IMR-90 (cell line): ENCODE measurements at regions not wholly inside any gene's neighbourhood (a gene's known extent, or its start where the extent isn't known, plus 50 kb on each side); places are given as distances from the start of the nearest gene placed in this dataset.

Experiments used
- ATAC-seq: fragments of 200-7000 bp; cut with Tn5 transposase; 2 replicates; pipeline ENCODE4 v1.9.1; 2020; ENCODE audit warnings: low read depth, mild to moderate bottlenecking, moderate library complexity
- BruUV-seq: library from RNA; stranded (reverse); fragments of 400-500 nt; replicated peaks from 2 replicates; lab custom pipeline; 2021; lab: Mats Ljungman, UMichigan
- CTCF ChIA-PET: fragments of 300-600 bp; formaldehyde crosslinking; extraction: SDS; loops from one replicate; lab custom pipeline; 2021; ENCODE audit warnings: antibody characterized with exemption; lab: Yijun Ruan, JAX
- POLR2A ChIA-PET: fragments of 300-600 bp; sonication (Branson Sonifier 250); formaldehyde crosslinking; loops from one replicate; lab custom pipeline; 2022; ENCODE audit warnings: antibody characterized with exemption; ENCODE audit not compliant: unreplicated experiment; lab: Charles Lee
- DNase-seq: peaks from one replicate; pipeline ENCODE4 v3.0.0; 2013
- H2AFZ ChIP-seq: replicated peaks from 2 replicates; pipeline ENCODE3; 2013; ENCODE audit warnings: low read length, mild to moderate bottlenecking; ENCODE audit not compliant: poor library complexity
- H2AK5ac ChIP-seq: 2 replicates; pipeline ENCODE4 v1.6.1; 2013; ENCODE audit warnings: low read depth, low read length, inconsistent platforms
- H2AK9ac ChIP-seq: replicated peaks from 2 replicates; pipeline ENCODE3; 2013; ENCODE audit warnings: mild to moderate bottlenecking, low read depth, low read length, moderate library complexity; ENCODE audit not compliant: poor library complexity
- H2BK120ac ChIP-seq: 2 replicates; pipeline ENCODE4 v1.6.1; 2013; ENCODE audit warnings: low read depth, low read length, inconsistent platforms
- H2BK15ac ChIP-seq: 3 replicates; pipeline ENCODE4 v1.6.1; 2013; ENCODE audit warnings: low read depth, low read length, inconsistent platforms
- H2BK20ac ChIP-seq: 2 replicates; pipeline ENCODE4 v1.6.1; 2013; ENCODE audit warnings: low read depth, mild to moderate bottlenecking, inconsistent platforms, low read length, moderate library complexity
- H2BK5ac ChIP-seq: 2 replicates; pipeline ENCODE4 v1.6.1; 2013; ENCODE audit warnings: mild to moderate bottlenecking, low read depth, low read length, inconsistent platforms; ENCODE audit not compliant: poor library complexity, severe bottlenecking
- H3K14ac ChIP-seq: replicated peaks from 2 replicates; pipeline ENCODE4 v1.6.1; 2013; ENCODE audit warnings: low read depth, low read length, inconsistent platforms
- H3K18ac ChIP-seq: 2 replicates; pipeline ENCODE4 v1.6.1; 2013; ENCODE audit warnings: low read depth, low read length, control low read depth
- H3K23ac ChIP-seq: 2 replicates; pipeline ENCODE4 v1.6.1; 2013; ENCODE audit warnings: low read depth, low read length, inconsistent platforms
- H3K27ac ChIP-seq: 2 replicates; pipeline ENCODE4 v1.5.1; 2013; ENCODE audit warnings: mild to moderate bottlenecking, control low read depth, low read length; ENCODE audit not compliant: insufficient read depth
- H3K27me3 ChIP-seq: 2 replicates; pipeline ENCODE4 v1.6.1; 2013; ENCODE audit warnings: low read length; ENCODE audit not compliant: control insufficient read depth, insufficient read depth
- H3K36me3 ChIP-seq: 2 replicates; pipeline ENCODE4 v1.6.1; 2013; ENCODE audit warnings: low read length, mixed read lengths; ENCODE audit not compliant: control insufficient read depth, insufficient read depth
- H3K4ac ChIP-seq: 2 replicates; pipeline ENCODE4 v1.6.1; 2013; ENCODE audit warnings: low read depth, low read length, inconsistent platforms
- H3K4me1 ChIP-seq: 2 replicates; pipeline ENCODE4 v1.6.1; 2013; ENCODE audit warnings: low read length, mixed read lengths; ENCODE audit not compliant: control insufficient read depth, insufficient read depth
- H3K4me2 ChIP-seq: 2 replicates; pipeline ENCODE4 v1.6.1; 2013; ENCODE audit warnings: low read depth, mild to moderate bottlenecking, control low read depth, low read length, moderate library complexity
- H3K4me3 ChIP-seq: 2 replicates; pipeline ENCODE4 v1.5.1; 2013; ENCODE audit warnings: low read depth, mild to moderate bottlenecking, control low read depth, low read length, moderate library complexity; ENCODE audit not compliant: insufficient read depth
- H3K56ac ChIP-seq: 2 replicates; pipeline ENCODE4 v1.6.1; 2013; ENCODE audit warnings: low read length, inconsistent platforms; ENCODE audit not compliant: insufficient read depth; ENCODE audit errors: extremely low read depth
- H3K79me1 ChIP-seq, 2 experiments: 2 replicates each; pipeline ENCODE4 v1.6.1; 2013; ENCODE audit warnings: low read length in 2 of 2, inconsistent platforms in 1 of 2, low read depth in 1 of 2
- H3K9ac ChIP-seq: 2 replicates; pipeline ENCODE4 v1.6.1; 2013; ENCODE audit warnings: low read depth, low read length, control low read depth
- H3K9me1 ChIP-seq: 2 replicates; pipeline ENCODE4 v1.6.1; 2013; ENCODE audit warnings: low read length, inconsistent platforms; ENCODE audit not compliant: insufficient read depth
- H3K9me3 ChIP-seq: 2 replicates; pipeline ENCODE4 v1.6.1; 2013; ENCODE audit warnings: low read length; ENCODE audit not compliant: control insufficient read depth, insufficient read depth
- H4K20me1 ChIP-seq: 2 replicates; pipeline ENCODE4 v1.6.1; 2013; ENCODE audit warnings: low read length, inconsistent platforms; ENCODE audit not compliant: insufficient read depth
- H4K5ac ChIP-seq: 2 replicates; pipeline ENCODE4 v1.6.1; 2013; ENCODE audit warnings: mild to moderate bottlenecking, low read depth, low read length, control low read depth
- H4K8ac ChIP-seq, 2 experiments: 2 replicates each; pipeline ENCODE4 v1.6.1; 2013; ENCODE audit warnings: low read depth in 2 of 2, low read length in 2 of 2, control low read depth in 1 of 2, inconsistent platforms in 1 of 2
- H4K91ac ChIP-seq: 2 replicates; pipeline ENCODE4 v1.6.1; 2013; ENCODE audit warnings: low read depth, low read length, inconsistent platforms; ENCODE audit not compliant: insufficient read depth
- BHLHE40 ChIP-seq: fragments of 150-350 bp; IDR thresholded peaks from 2 replicates; pipeline ENCODE4 v1.6.1; 2016; ENCODE audit warnings: mild to moderate bottlenecking, low read depth, low read length
- CEBPB ChIP-seq: IDR thresholded peaks from 2 replicates; pipeline ENCODE4 v1.6.1; 2012; ENCODE audit warnings: low read depth, low read length, improper control_type of control experiment
- CHD1 ChIP-seq: IDR thresholded peaks from 2 replicates; pipeline ENCODE4 v1.6.1; 2012; ENCODE audit warnings: low read depth, low read length, improper control_type of control experiment
- CTCF ChIP-seq: conservative IDR thresholded peaks from 2 replicates; pipeline ENCODE4 v1.5.1; 2012; ENCODE audit warnings: mild to moderate bottlenecking, low read depth, low read length, improper control_type of control experiment
- FOS ChIP-seq: fragments of 150-350 bp; IDR thresholded peaks from 2 replicates; pipeline ENCODE4 v1.6.1; 2016; ENCODE audit warnings: low read depth, low read length
- MAFK ChIP-seq: IDR thresholded peaks from 2 replicates; pipeline ENCODE4 v1.6.1; 2012; ENCODE audit warnings: low read depth, low read length, improper control_type of control experiment
- MAZ ChIP-seq: IDR thresholded peaks from 2 replicates; pipeline ENCODE4 v1.6.1; 2012; ENCODE audit warnings: low read depth, mild to moderate bottlenecking, low read length, improper control_type of control experiment, moderate library complexity, borderline replicate concordance
- MXI1 ChIP-seq: IDR thresholded peaks from 2 replicates; pipeline ENCODE4 v1.6.1; 2012; ENCODE audit warnings: low read depth, mild to moderate bottlenecking, low read length, moderate library complexity, borderline replicate concordance
- NFE2L2 ChIP-seq: fragments of 150-350 bp; IDR thresholded peaks from 2 replicates; pipeline ENCODE4 v1.6.1; 2016; ENCODE audit warnings: low read depth, mild to moderate bottlenecking, low read length
- POLR2A ChIP-seq: IDR thresholded peaks from 2 replicates; pipeline ENCODE4 v1.6.1; 2012; ENCODE audit warnings: mild to moderate bottlenecking, low read depth, low read length
- RAD21 ChIP-seq: IDR thresholded peaks from 2 replicates; pipeline ENCODE4 v1.6.1; 2012; ENCODE audit warnings: low read length, improper control_type of control experiment
- RCOR1 ChIP-seq: IDR thresholded peaks from 2 replicates; pipeline ENCODE4 v1.6.1; 2012; ENCODE audit warnings: mild to moderate bottlenecking, low read length, improper control_type of control experiment; ENCODE audit not compliant: insufficient replicate concordance
- RFX5 ChIP-seq: IDR thresholded peaks from 2 replicates; pipeline ENCODE4 v1.8.0; 2012; ENCODE audit warnings: low read depth, mild to moderate bottlenecking, low read length, moderate library complexity
- SMC3 ChIP-seq: fragments of 150-350 bp; IDR thresholded peaks from 2 replicates; pipeline ENCODE4 v1.6.1; 2016; ENCODE audit warnings: low read depth, mild to moderate bottlenecking, antibody characterized with exemption, low read length, moderate library complexity
- USF2 ChIP-seq: fragments of 150-350 bp; IDR thresholded peaks from 2 replicates; pipeline ENCODE4 v1.6.1; 2017; ENCODE audit warnings: mild to moderate bottlenecking, antibody characterized with exemption, low read length, low read depth
- WGBS, 2 experiments: methylation state at CpG; one replicate each; pipeline versions ENCODE4 v1.1.5 to v1.1.7; 2013; ENCODE audit warnings: missing lambda C conversion rate in 2 of 2; ENCODE audit not compliant: insufficient read length in 1 of 2; ENCODE audit errors: extremely low coverage in 2 of 2; 5-methylcytosine and 5-hydroxymethylcytosine counted together
- dilution Hi-C: fragments of 300-500 bp; cut with HindIII; formaldehyde crosslinking; loops from one replicate; pipeline ENCODE4 v1.14.3; 2018; ENCODE audit warnings: low sequenced_read_pairs; ENCODE audit not compliant: unreplicated experiment
- in situ Hi-C: fragments of 300-500 bp; cut with MboI; formaldehyde crosslinking; loops from 3 replicates; pipeline ENCODE4 v1.14.3; 2019; ENCODE audit warnings: low sequenced_read_pairs, inconsistent platforms, mixed read lengths
- intact Hi-C: fragments of 100-400 bp; cut with micrococcal nuclease; formaldehyde crosslinking; loops from 2 replicates; pipeline ENCODE4 v1.10.0; 2022
- TF ChIP-seq, protein P1 (sequence below): fragments of 150-350 bp; IDR thresholded peaks from 2 replicates; pipeline ENCODE4 v1.6.1; 2016; ENCODE audit warnings: low read depth, mild to moderate bottlenecking, low read length, moderate library complexity, borderline replicate concordance

GRCh38 chr2:36058076-36058475 lies 297.5 kb upstream of the CRIM1 start:
- no peak overlapping the region for H4K91ac ChIP-seq
- no peaks in the 10 kb centered on the region for H4K20me1 ChIP-seq
- no peak overlapping the region for H3K4me3 ChIP-seq
- H3K9me3 ChIP-seq: no peaks in the 10 kb centered on the region
- H2BK5ac ChIP-seq: no peak overlapping the region
- ATAC-seq (no peak), DNase-seq (no peak)
- ChIA-PET POLR2A (no interaction called here), CTCF (no interaction called here)
- H3K27me3 ChIP-seq: no peaks in the 10 kb centered on the region
- H3K36me3 ChIP-seq: no peaks in the 10 kb centered on the region
- H3K4me1 ChIP-seq: no peaks in the 10 kb centered on the region
- H2AK5ac ChIP-seq: no peak overlapping the region
- H2AK9ac ChIP-seq: no peak overlapping the region
- H4K8ac ChIP-seq: no peak overlapping the region
- no peak overlapping the region for H3K56ac ChIP-seq
- H3K9me1 ChIP-seq: no peaks in the 10 kb centered on the region
- H2BK120ac ChIP-seq: no peak overlapping the region
- intact Hi-C loops: no loop called here
- H2AFZ ChIP-seq: no peak overlapping the region
- no peak overlapping the region for H2BK15ac ChIP-seq
- no TSS peak for BruUV-seq
- no peaks in the 10 kb centered on the region for H3K79me1 ChIP-seq
- H2BK20ac ChIP-seq: no peak overlapping the region
- H3K9ac ChIP-seq: no peak overlapping the region
- dilution Hi-C loops: no loop called here
- in situ Hi-C loops: no loop called here
- H3K4ac ChIP-seq: no peak overlapping the region
- WGBS, 2 experiments: no CpG with 5 or more reads among the region's 3 CpGs
- TF ChIP-seq MAFK (no peak), RFX5 (no peak), CTCF (no peak), NFE2L2 (no peak), MAZ (no peak), CHD1 (no peak), MXI1 (no peak), RCOR1 (no peak), USF2 (no peak), POLR2A (no peak), RAD21 (no peak), CEBPB (no peak), BHLHE40 (no peak), SMC3 (no peak), FOS (no peak)
- TF ChIP-seq, protein P1, sequence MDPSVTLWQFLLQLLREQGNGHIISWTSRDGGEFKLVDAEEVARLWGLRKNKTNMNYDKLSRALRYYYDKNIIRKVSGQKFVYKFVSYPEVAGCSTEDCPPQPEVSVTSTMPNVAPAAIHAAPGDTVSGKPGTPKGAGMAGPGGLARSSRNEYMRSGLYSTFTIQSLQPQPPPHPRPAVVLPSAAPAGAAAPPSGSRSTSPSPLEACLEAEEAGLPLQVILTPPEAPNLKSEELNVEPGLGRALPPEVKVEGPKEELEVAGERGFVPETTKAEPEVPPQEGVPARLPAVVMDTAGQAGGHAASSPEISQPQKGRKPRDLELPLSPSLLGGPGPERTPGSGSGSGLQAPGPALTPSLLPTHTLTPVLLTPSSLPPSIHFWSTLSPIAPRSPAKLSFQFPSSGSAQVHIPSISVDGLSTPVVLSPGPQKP: no peak
- H3K27ac ChIP-seq: no peak overlapping the region
- H3K23ac ChIP-seq: no peak overlapping the region
- no peak overlapping the region for H3K4me2 ChIP-seq
- no peak overlapping the region for H4K5ac ChIP-seq
- no peak overlapping the region for H3K18ac ChIP-seq
- H3K14ac ChIP-seq: no peak overlapping the region
